WTC11 (cell line): ENCODE measurements at regions not wholly inside any gene's neighbourhood (a gene's known extent, or its start where the extent isn't known, plus 50 kb on each side); places are given as distances from the start of the nearest gene placed in this dataset.

Experiments
- ATAC-seq: fragments of 200-7000 bp; cut with Tn5 transposase; 2 replicates; pipeline ENCODE4 v1.10.0; 2021; ENCODE audit warnings: mild to moderate bottlenecking, moderate library complexity
- CTCF ChIA-PET: fragments of 300-600 bp; sonication (Branson Sonifier 250); formaldehyde crosslinking; loops from one replicate; lab custom pipeline; 2021; ENCODE audit warnings: antibody characterized with exemption; lab: Charles Lee
- POLR2A ChIA-PET: fragments of 350-600 bp; sonication (Branson Sonifier 250); formaldehyde crosslinking; loops from one replicate; lab custom pipeline; 2021; ENCODE audit warnings: antibody characterized with exemption; lab: Charles Lee
- DNase-seq: peaks from one replicate; pipeline ENCODE4 v3.0.0; 2021; ENCODE audit warnings: low spot score
- H3K27ac Mint-ChIP-seq: 2 replicates; pipeline ENCODE4 v1.8.0; 2021; ENCODE audit warnings: mixed read lengths
- H3K27me3 Mint-ChIP-seq: 2 replicates; pipeline ENCODE4 v1.8.0; 2021; ENCODE audit warnings: low read depth, mild to moderate bottlenecking, moderate library complexity, mixed read lengths
- H3K36me3 Mint-ChIP-seq: 2 replicates; pipeline ENCODE4 v1.8.0; 2021; ENCODE audit warnings: mixed read lengths
- H3K4me1 Mint-ChIP-seq: 2 replicates; pipeline ENCODE4 v1.8.0; 2022; ENCODE audit warnings: mixed read lengths
- H3K4me3 Mint-ChIP-seq: 2 replicates; pipeline ENCODE4 v1.8.0; 2021; ENCODE audit warnings: mild to moderate bottlenecking, moderate library complexity, mixed read lengths
- H3K9me3 Mint-ChIP-seq: 2 replicates; pipeline ENCODE4 v1.8.0; 2021; ENCODE audit warnings: mixed read lengths
- AR ChIP-seq: fragments of 250-450 bp; sonication (Bioruptor Pico); IDR thresholded peaks from 2 replicates; pipeline ENCODE4 v1.9.0; 2021; ENCODE audit warnings: mild to moderate bottlenecking
- CBFB ChIP-seq: sonication (generic); formaldehyde crosslinking; IDR thresholded peaks from 2 replicates; pipeline ENCODE4 v1.8.1; 2022; ENCODE audit warnings: mild to moderate bottlenecking, low read depth, missing genetic modification reagents
- E2F1 ChIP-seq: sonication (generic); formaldehyde crosslinking; IDR thresholded peaks from 2 replicates; pipeline ENCODE4 v1.8.0; 2022; ENCODE audit warnings: mild to moderate bottlenecking, missing genetic modification reagents
- EMX1 ChIP-seq: fragments of 250-450 bp; sonication (Bioruptor Pico); IDR thresholded peaks from 2 replicates; pipeline ENCODE4 v1.8.0; 2021; ENCODE audit warnings: mild to moderate bottlenecking
- ETV6 ChIP-seq: sonication (generic); formaldehyde crosslinking; IDR thresholded peaks from 2 replicates; pipeline ENCODE4 v1.8.1; 2022; ENCODE audit warnings: mild to moderate bottlenecking, missing genetic modification reagents
- FOXP4 ChIP-seq: sonication (generic); formaldehyde crosslinking; IDR thresholded peaks from 2 replicates; pipeline ENCODE4 v1.8.0; 2022; ENCODE audit warnings: mild to moderate bottlenecking, missing genetic modification reagents
- HMGA2 ChIP-seq: fragments of 250-450 bp; sonication (Bioruptor Pico); IDR thresholded peaks from 2 replicates; pipeline ENCODE4 v1.4.0; 2021; ENCODE audit warnings: mild to moderate bottlenecking, moderate library complexity
- JAZF1 ChIP-seq: fragments of 250-450 bp; sonication (Bioruptor Pico); IDR thresholded peaks from 2 replicates; pipeline ENCODE4 v1.9.0; 2021; ENCODE audit warnings: moderate library complexity, mild to moderate bottlenecking, inconsistent platforms
- MXD4 ChIP-seq: fragments of 250-450 bp; sonication (Bioruptor Pico); IDR thresholded peaks from 2 replicates; pipeline ENCODE4 v1.8.0; 2021; ENCODE audit warnings: mild to moderate bottlenecking, moderate library complexity, borderline replicate concordance
- NFYB ChIP-seq: sonication (generic); formaldehyde crosslinking; conservative IDR thresholded peaks from 2 replicates; pipeline ENCODE4 v1.8.0; 2022; ENCODE audit warnings: low read depth, missing genetic modification reagents
- PRDM15 ChIP-seq: sonication (generic); formaldehyde crosslinking; IDR thresholded peaks from 2 replicates; pipeline ENCODE4 v1.8.0; 2022; ENCODE audit warnings: missing genetic modification reagents
- SOX15 ChIP-seq: fragments of 250-450 bp; sonication (Bioruptor Pico); IDR thresholded peaks from 2 replicates; pipeline ENCODE4 v1.9.0; 2021; ENCODE audit warnings: mild to moderate bottlenecking
- USF1 ChIP-seq: sonication (generic); formaldehyde crosslinking; IDR thresholded peaks from 2 replicates; pipeline ENCODE4 v1.8.0; 2022; ENCODE audit warnings: mild to moderate bottlenecking, missing genetic modification reagents
- ZBTB43 ChIP-seq: sonication (generic); formaldehyde crosslinking; IDR thresholded peaks from 2 replicates; pipeline ENCODE4 v1.8.1; 2023; ENCODE audit warnings: mild to moderate bottlenecking, missing genetic modification reagents
- ZNF121 ChIP-seq: sonication (generic); formaldehyde crosslinking; IDR thresholded peaks from 2 replicates; pipeline ENCODE4 v1.8.0; 2023; ENCODE audit warnings: missing genetic modification reagents
- ZNF138 ChIP-seq: sonication (generic); formaldehyde crosslinking; conservative IDR thresholded peaks from 2 replicates; pipeline ENCODE4 v1.8.1; 2022; ENCODE audit warnings: mild to moderate bottlenecking, moderate library complexity, missing genetic modification reagents
- ZNF281 ChIP-seq: sonication (generic); formaldehyde crosslinking; IDR thresholded peaks from 2 replicates; pipeline ENCODE4 v1.8.0; 2023; ENCODE audit warnings: mild to moderate bottlenecking, missing genetic modification reagents
- ZNF416 ChIP-seq: fragments of 250-450 bp; sonication (Bioruptor Pico); IDR thresholded peaks from 2 replicates; pipeline ENCODE4 v1.9.0; 2021; ENCODE audit warnings: mild to moderate bottlenecking, inconsistent platforms
- ZNF671 ChIP-seq: fragments of 250-450 bp; sonication (Bioruptor Pico); IDR thresholded peaks from 2 replicates; pipeline ENCODE4 v1.8.0; 2021; ENCODE audit warnings: mild to moderate bottlenecking
- ZSCAN18 ChIP-seq: fragments of 250-450 bp; sonication (Bioruptor Pico); IDR thresholded peaks from 2 replicates; pipeline ENCODE4 v2.1.2; 2022; ENCODE audit warnings: mild to moderate bottlenecking, moderate library complexity

- Mint-ChIP-seq H3K27ac (no peak overlapping the region), H3K27me3 (no peaks in the 10 kb centered on the region), H3K36me3 (no peaks in the 10 kb centered on the region), H3K4me1 (peaks cover 20% of the 10 kb centered on the region), H3K4me3 (no peak overlapping the region), H3K9me3 (no peaks in the 10 kb centered on the region)
- ChIA-PET CTCF (interaction anchor here (0.7 to 1.6 kb wide), 6 partner anchors 9 to 303 kb away, joined by 3 to 6 read pairs (median 4); partner anchors contain the start of genes TRIM27 and ZNF311), POLR2A (interaction anchor here (0.6 kb wide), 1 partner anchor 239 kb away, joined by 8 read pairs; no protein-coding TSS in a partner anchor)
- ATAC-seq (no peak), DNase-seq (no peak)
- no peak for TF ChIP-seq SOX15
- no peak for TF ChIP-seq MXD4 (CRISPR knock-in tag)
- no peak for TF ChIP-seq PRDM15
- no peak for TF ChIP-seq ZSCAN18
- no peak for TF ChIP-seq ZNF416 (CRISPR knock-in tag)
- TF ChIP-seq ZNF138 (CRISPR knock-in tag): no peak
- TF ChIP-seq EMX1: no peak
- TF ChIP-seq FOXP4 (CRISPR knock-in tag): no peak
- no peak for TF ChIP-seq JAZF1 (CRISPR knock-in tag)
- no peak for TF ChIP-seq ZNF671
- TF ChIP-seq ZNF121 (CRISPR knock-in tag): no peak
- TF ChIP-seq E2F1: no peak
- no peak for TF ChIP-seq ZBTB43 (CRISPR knock-in tag)
- TF ChIP-seq USF1 (CRISPR knock-in tag): no peak
- TF ChIP-seq HMGA2: no peak
These were observed 56.5 kb downstream of the OR2J2 start for GRCh38 chr6:29227235-29227634.

- Mint-ChIP-seq H3K27ac (no peak overlapping the region), H3K4me3 (no peak overlapping the region), H3K4me1 (peaks cover 24% of the 10 kb centered on the region), H3K27me3 (no peaks in the 10 kb centered on the region), H3K9me3 (no peaks in the 10 kb centered on the region), H3K36me3 (no peaks in the 10 kb centered on the region)
- ATAC-seq (no peak), DNase-seq (no peak)
- ChIA-PET CTCF (no interaction called here), POLR2A (no interaction called here)
- TF ChIP-seq ZNF281 (CRISPR knock-in tag) (no peak), AR (CRISPR knock-in tag) (no peak), CBFB (CRISPR knock-in tag) (no peak), ETV6 (CRISPR knock-in tag) (no peak), NFYB (CRISPR knock-in tag) (no peak)
These were observed 60.0 kb downstream of the OR2J2 start for GRCh38 chr6:29230666-29231065.
